HL-60/S4 treated with retinoic acid at 250 ng/mL for 4 days and 3 days (cell line): ENCODE measurements at regions not wholly inside any gene's neighbourhood (a gene's known extent, or its start where the extent isn't known, plus 50 kb on each side); places are given as distances from the start of the nearest gene placed in this dataset.

Experiments
- in situ Hi-C: fragments of 300-500 bp; cut with MboI; formaldehyde crosslinking; loops from 2 replicates; pipeline ENCODE4 v1.7.0; 2022; ENCODE audit warnings: low sequenced_read_pairs

- in situ Hi-C loops = no loop called here
These were observed 73.7 kb upstream of the KIRREL3 start for GRCh38 chr11:127074151-127074761.

- in situ Hi-C loops = no loop called here
These were observed 73.1 kb upstream of the KIRREL3 start for GRCh38 chr11:127073621-127074020.

- in situ Hi-C loops = no loop called here
These were observed 71.0 kb upstream of the KIRREL3 start for GRCh38 chr11:127071606-127072005.

- in situ Hi-C loops = no loop called here
These were observed 70.2 kb upstream of the KIRREL3 start for GRCh38 chr11:127070808-127071207.

- in situ Hi-C loops = no loop called here
These were observed 66.0 kb upstream of the KIRREL3 start for GRCh38 chr11:127066401-127067090.

GRCh38 chr11:127063241-127063640 lies 62.7 kb upstream of the KIRREL3 start:
- in situ Hi-C loops = no loop called here

GRCh38 chr11:127061947-127062346 lies 61.4 kb upstream of the KIRREL3 start:
- in situ Hi-C loops = no loop called here

- in situ Hi-C loops = no loop called here
These were observed 59.2 kb upstream of the KIRREL3 start for GRCh38 chr11:127059750-127060149.

- in situ Hi-C loops = no loop called here
These were observed 58.7 kb upstream of the KIRREL3 start for GRCh38 chr11:127059286-127059685.

- in situ Hi-C loops = no loop called here
These were observed 58.0 kb upstream of the KIRREL3 start for GRCh38 chr11:127058524-127058923.

- in situ Hi-C loops = no loop called here
These were observed 56.6 kb upstream of the KIRREL3 start for GRCh38 chr11:127057126-127057525.

- in situ Hi-C loops = no loop called here
These were observed 55.9 kb upstream of the KIRREL3 start for GRCh38 chr11:127056338-127056971.

GRCh38 chr11:127055236-127055635 lies 54.7 kb upstream of the KIRREL3 start:
- in situ Hi-C loops = no loop called here

- in situ Hi-C loops = no loop called here
These were observed 53.6 kb upstream of the KIRREL3 start for GRCh38 chr11:127054153-127054552.

GRCh38 chr11:127052404-127052803 lies 51.8 kb upstream of the KIRREL3 start:
- in situ Hi-C loops = no loop called here
